ENCODE measurements at regions not wholly inside any gene's neighbourhood (a gene's known extent, or its start where the extent isn't known, plus 50 kb on each side); places are given as distances from the start of the nearest gene placed in this dataset.

DNA sequence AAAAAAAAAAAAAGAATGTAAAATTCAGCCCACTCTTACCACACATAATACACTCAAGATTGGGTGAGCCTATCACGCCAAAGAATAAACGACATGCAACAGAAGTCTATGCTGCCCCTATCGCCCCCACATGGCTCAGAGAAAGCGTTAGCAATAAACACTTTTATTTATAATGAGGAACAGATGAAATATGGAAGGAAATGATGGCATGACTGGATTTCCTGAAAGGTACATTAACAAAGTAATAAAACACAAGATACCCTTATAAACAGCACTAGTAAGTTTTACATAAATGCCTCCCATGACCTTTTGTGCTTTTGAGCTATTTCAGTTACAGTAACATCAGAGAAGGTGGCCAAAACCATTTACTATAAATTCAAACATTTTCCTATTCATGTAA is 71.4 kb upstream of the SCAF8 start:
- Histone ChIP-seq H3K4me1 (replicated peaks in 1 of 2) (no peaks in the 10 kb centered on the region), H3K9me3 (replicated peaks in 1 of 3) (no peaks in the 10 kb centered on the region), H3K27ac (no peak overlapping the region), H3K4me3 (no peak overlapping the region), H3K36me3 (replicated peaks in 1 of 2) (no peaks in the 10 kb centered on the region), H3K27me3 (no peaks in the 10 kb centered on the region)
- 60 to 78% (median 62%) methylated on average over 4 of the region's 4 CpGs for WGBS, 4 donors
- TF ChIP-seq, protein P1, sequence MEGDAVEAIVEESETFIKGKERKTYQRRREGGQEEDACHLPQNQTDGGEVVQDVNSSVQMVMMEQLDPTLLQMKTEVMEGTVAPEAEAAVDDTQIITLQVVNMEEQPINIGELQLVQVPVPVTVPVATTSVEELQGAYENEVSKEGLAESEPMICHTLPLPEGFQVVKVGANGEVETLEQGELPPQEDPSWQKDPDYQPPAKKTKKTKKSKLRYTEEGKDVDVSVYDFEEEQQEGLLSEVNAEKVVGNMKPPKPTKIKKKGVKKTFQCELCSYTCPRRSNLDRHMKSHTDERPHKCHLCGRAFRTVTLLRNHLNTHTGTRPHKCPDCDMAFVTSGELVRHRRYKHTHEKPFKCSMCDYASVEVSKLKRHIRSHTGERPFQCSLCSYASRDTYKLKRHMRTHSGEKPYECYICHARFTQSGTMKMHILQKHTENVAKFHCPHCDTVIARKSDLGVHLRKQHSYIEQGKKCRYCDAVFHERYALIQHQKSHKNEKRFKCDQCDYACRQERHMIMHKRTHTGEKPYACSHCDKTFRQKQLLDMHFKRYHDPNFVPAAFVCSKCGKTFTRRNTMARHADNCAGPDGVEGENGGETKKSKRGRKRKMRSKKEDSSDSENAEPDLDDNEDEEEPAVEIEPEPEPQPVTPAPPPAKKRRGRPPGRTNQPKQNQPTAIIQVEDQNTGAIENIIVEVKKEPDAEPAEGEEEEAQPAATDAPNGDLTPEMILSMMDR (IDR thresholded peaks at IDR 0.05) = no peak
- no peak for TF ChIP-seq POLR2A (IDR thresholded peaks at IDR 0.05)
- intact Hi-C loops (cut with DNase I) = no loop called here
- DNase-seq = no peak

DNA sequence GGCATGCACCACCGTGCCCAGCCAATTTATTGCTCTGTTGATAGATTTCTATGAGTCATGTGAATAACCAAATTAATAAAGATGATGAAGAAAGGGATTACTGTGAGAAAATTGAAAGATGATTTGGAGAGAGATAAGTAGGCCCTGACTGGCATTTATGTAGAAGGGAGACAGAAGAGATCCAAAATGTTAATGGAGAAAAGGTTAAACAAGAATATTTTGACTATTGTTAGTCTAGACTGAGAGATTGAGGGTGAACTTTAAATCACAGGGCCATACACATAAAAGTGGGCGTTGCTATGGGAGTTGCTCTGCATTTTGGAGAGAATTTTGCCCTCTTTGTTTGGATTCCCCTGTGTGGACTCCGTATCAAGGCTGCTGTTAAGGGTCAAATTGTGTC is 68.9 kb upstream of the SCAF8 start:
- Histone ChIP-seq H3K4me1 (replicated peaks in 1 of 2) (no peaks in the 10 kb centered on the region), H3K36me3 (replicated peaks in 1 of 2) (no peaks in the 10 kb centered on the region), H3K9me3 (replicated peaks in 1 of 3) (no peaks in the 10 kb centered on the region), H3K27me3 (no peaks in the 10 kb centered on the region), H3K27ac (no peak overlapping the region), H3K4me3 (no peak overlapping the region)
- TF ChIP-seq, protein P1 (IDR thresholded peaks at IDR 0.05) = no peak
- TF ChIP-seq POLR2A (IDR thresholded peaks at IDR 0.05) = no peak
- no peak for DNase-seq
- intact Hi-C loops (cut with DNase I) = no loop called here
- 84 to 95% (median 92%) methylated on average over 3 of the region's 3 CpGs for WGBS, 4 donors

DNA sequence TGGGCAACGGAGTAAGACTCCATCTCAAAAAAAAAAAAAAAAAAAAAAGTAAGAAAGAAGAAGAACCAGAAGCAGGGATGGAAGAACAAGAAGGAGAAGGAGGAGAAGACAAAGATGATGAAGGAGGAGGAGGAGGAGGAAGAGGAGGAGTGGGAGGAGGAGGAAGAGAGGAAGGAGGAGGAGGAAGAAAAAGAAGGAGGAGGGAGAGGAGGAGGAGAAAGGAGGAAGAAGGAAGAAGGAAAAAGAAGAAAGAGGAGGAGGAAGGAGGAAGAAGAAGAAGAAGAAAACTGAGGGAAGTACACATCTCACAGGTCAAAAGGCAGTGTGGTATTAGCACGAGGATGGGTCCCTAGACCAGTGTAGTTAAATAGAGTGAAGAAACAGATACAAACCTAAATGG is 65.1 kb upstream of the SCAF8 start:
- TF ChIP-seq, protein P1 (IDR thresholded peaks at IDR 0.05) = no peak
- no peak for TF ChIP-seq POLR2A (IDR thresholded peaks at IDR 0.05)
- no peak overlapping the region for H3K27ac ChIP-seq
- H3K9me3 ChIP-seq (replicated peaks in 1 of 3) = no peaks in the 10 kb centered on the region
- H3K36me3 ChIP-seq (replicated peaks in 1 of 2) = no peaks in the 10 kb centered on the region
- no peak overlapping the region for H3K4me3 ChIP-seq
- H3K27me3 ChIP-seq = no peaks in the 10 kb centered on the region
- DNase-seq = no peak
- intact Hi-C loops (cut with DNase I) = no loop called here
- 82 to 91% (median 89%) methylated on average over 2 of the region's 2 CpGs for WGBS, 4 donors
- H3K4me1 ChIP-seq (replicated peaks in 1 of 2) = no peaks in the 10 kb centered on the region

DNA sequence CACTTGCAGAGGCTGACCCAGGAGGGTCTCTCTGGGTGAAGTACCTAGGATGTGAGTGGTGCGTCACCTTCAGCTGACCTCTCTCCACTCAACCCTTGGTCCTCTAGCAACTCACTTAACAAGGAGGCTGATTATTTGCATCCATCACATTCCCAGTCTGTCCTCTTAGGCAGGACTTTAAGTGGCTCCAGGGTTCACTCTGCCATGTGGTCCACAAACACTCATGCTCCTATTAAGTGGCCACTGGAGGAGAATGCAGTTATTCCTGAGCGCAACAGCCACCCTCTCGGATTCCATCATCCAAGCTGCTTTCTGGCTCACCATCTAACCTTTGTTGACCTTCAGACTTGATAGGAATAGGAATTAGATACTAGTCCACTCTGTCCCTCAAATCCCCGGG is 61.1 kb upstream of the SCAF8 start:
- Histone ChIP-seq H3K4me1 (replicated peaks in 1 of 2) (no peaks in the 10 kb centered on the region), H3K9me3 (replicated peaks in 1 of 3) (no peaks in the 10 kb centered on the region), H3K4me3 (no peak overlapping the region), H3K27ac (no peak overlapping the region), H3K36me3 (replicated peaks in 1 of 2) (no peaks in the 10 kb centered on the region), H3K27me3 (no peaks in the 10 kb centered on the region)
- WGBS, 4 donors = 93 to 95% (median 95%) methylated on average over 4 of the region's 4 CpGs
- intact Hi-C loops (cut with DNase I) = loop anchor here in 1 of 2 donors (10.0 kb wide), 2 partner anchors 503 to 517 kb away; no protein-coding TSS in a partner anchor
- no peak for DNase-seq
- TF ChIP-seq, protein P1 (IDR thresholded peaks at IDR 0.05) = no peak
- no peak for TF ChIP-seq POLR2A (IDR thresholded peaks at IDR 0.05)
